Lung (tissue), 11 donors: ENCODE measurements at regions not wholly inside any gene's neighbourhood (a gene's known extent, or its start where the extent isn't known, plus 50 kb on each side); places are given as distances from the start of the nearest gene placed in this dataset.

ENCODE experiments used
- ATAC-seq: fragments of 200-7000 bp; cut with Tn5 transposase; one replicate; pipeline ENCODE4 v1.9.1; 2020; ENCODE audit warnings: moderate number of reproducible peaks; ENCODE audit not compliant: insufficient read depth, low FRiP score
- DNase-seq, 3 donors: peaks; one replicate each; pipeline ENCODE4 v3.0.0-alpha.2; 2013 to 2017
- H3K27ac ChIP-seq, 2 donors: one replicate each; pipeline ENCODE4 v1.5.1; 2013; ENCODE audit warnings: mild to moderate bottlenecking in 2 of 2, moderate library complexity in 2 of 2, control low read depth in 1 of 2, inconsistent platforms in 1 of 2, low read depth in 1 of 2, low read length in 1 of 2
- H3K27me3 ChIP-seq, 3 donors: one replicate each; pipeline ENCODE4 v1.5.1; 2013; ENCODE audit warnings: low read length in 2 of 3; ENCODE audit not compliant: control insufficient read depth in 3 of 3, insufficient read depth in 3 of 3
- H3K36me3 ChIP-seq, 4 donors: one replicate each; pipeline ENCODE4 v1.5.1; 2013; ENCODE audit warnings: low read length in 4 of 4, mild to moderate bottlenecking in 1 of 4, moderate library complexity in 1 of 4; ENCODE audit not compliant: control insufficient read depth in 4 of 4, insufficient read depth in 4 of 4
- H3K4me1 ChIP-seq, 5 donors: one replicate each; pipeline ENCODE4 v1.5.1; 2013; ENCODE audit warnings: low read length in 5 of 5, mild to moderate bottlenecking in 2 of 5, moderate library complexity in 1 of 5; ENCODE audit not compliant: control insufficient read depth in 5 of 5, insufficient read depth in 5 of 5
- H3K4me3 ChIP-seq: one replicate; pipeline ENCODE4 v1.5.1; 2013; ENCODE audit warnings: mild to moderate bottlenecking, control low read depth, moderate library complexity
- H3K9ac ChIP-seq, 2 donors: one replicate each; pipeline ENCODE4 v1.5.1; 2013; ENCODE audit warnings: low read length in 2 of 2, control low read depth in 1 of 2; ENCODE audit not compliant: insufficient read depth in 1 of 2
- H3K9me3 ChIP-seq, 4 donors: one replicate each; pipeline ENCODE4 v1.5.1; 2013; ENCODE audit warnings: low read length in 3 of 4, mild to moderate bottlenecking in 1 of 4, moderate library complexity in 1 of 4; ENCODE audit not compliant: control insufficient read depth in 4 of 4, insufficient read depth in 3 of 4
- whole genome bisulfite sequencing, 2 donors: extraction: QIAGEN DNeasy Blood & Tissue Kit; methylation state at CpG; one replicate each; pipeline ENCODE4 v1.1.7; 2013; 5-methylcytosine and 5-hydroxymethylcytosine counted together
- TF ChIP-seq, protein P1 (sequence below): IDR thresholded peaks from 2 replicates; pipeline ENCODE4 v1.5.1; 2012; ENCODE audit warnings: mild to moderate bottlenecking; ENCODE audit errors: control extremely low read depth, extremely low read depth
- donor health status: control.
- donor health status: control.
- donor health status: Bipolar disorder and iron deficiency.
- donor health status: healthy.
- donor health status: DM: yes; HTN: yes; CAD: no.

GRCh38 chr5:168171901-168172759, 119.3 kb upstream of the WWC1 start:
- Histone ChIP-seq H3K4me1 (peaks cover 0 to 7% (median 2%) of the 10 kb centered on the region in 5 donors), H3K27me3 (no peaks in the 10 kb centered on the region), H3K9me3 (no peaks in the 10 kb centered on the region), H3K27ac (no peak overlapping the region), H3K9ac (no peak overlapping the region), H3K4me3 (no peak overlapping the region), H3K36me3 (no peaks in the 10 kb centered on the region)
- TF ChIP-seq, protein P1, sequence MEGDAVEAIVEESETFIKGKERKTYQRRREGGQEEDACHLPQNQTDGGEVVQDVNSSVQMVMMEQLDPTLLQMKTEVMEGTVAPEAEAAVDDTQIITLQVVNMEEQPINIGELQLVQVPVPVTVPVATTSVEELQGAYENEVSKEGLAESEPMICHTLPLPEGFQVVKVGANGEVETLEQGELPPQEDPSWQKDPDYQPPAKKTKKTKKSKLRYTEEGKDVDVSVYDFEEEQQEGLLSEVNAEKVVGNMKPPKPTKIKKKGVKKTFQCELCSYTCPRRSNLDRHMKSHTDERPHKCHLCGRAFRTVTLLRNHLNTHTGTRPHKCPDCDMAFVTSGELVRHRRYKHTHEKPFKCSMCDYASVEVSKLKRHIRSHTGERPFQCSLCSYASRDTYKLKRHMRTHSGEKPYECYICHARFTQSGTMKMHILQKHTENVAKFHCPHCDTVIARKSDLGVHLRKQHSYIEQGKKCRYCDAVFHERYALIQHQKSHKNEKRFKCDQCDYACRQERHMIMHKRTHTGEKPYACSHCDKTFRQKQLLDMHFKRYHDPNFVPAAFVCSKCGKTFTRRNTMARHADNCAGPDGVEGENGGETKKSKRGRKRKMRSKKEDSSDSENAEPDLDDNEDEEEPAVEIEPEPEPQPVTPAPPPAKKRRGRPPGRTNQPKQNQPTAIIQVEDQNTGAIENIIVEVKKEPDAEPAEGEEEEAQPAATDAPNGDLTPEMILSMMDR, result no peak
- WGBS, 2 donors, result 67 to 79% methylated on average over 15 of the region's 15 CpGs
- ATAC-seq (no peak), DNase-seq (no peak)

- Histone ChIP-seq H3K4me3 (no peak overlapping the region), H3K36me3 (no peaks in the 10 kb centered on the region), H3K9me3 (no peaks in the 10 kb centered on the region), H3K27me3 (no peaks in the 10 kb centered on the region), H3K9ac (no peak overlapping the region), H3K4me1 (peaks cover 0 to 9% (median 2%) of the 10 kb centered on the region in 5 donors), H3K27ac (no peak overlapping the region)
- DNase-seq, result peak; percentile 37 to 72 (median 53)
- TF ChIP-seq, protein P1, result no peak
- no peak for ATAC-seq
- 52 to 63% methylated on average over 2 of the region's 2 CpGs for WGBS, 2 donors
These were observed 118.7 kb upstream of the WWC1 start for GRCh38 chr5:168172760-168173223.

GRCh38 chr5:168174376-168174775, 117.1 kb upstream of the WWC1 start:
- TF ChIP-seq, protein P1, result no peak
- no peak overlapping the region for H3K9ac ChIP-seq

More at GRCh38 chr5:168174376-168174775, 117.1 kb upstream of the WWC1 start:
- Histone ChIP-seq H3K36me3 (no peaks in the 10 kb centered on the region), H3K4me3 (no peak overlapping the region), H3K27ac (no peak overlapping the region), H3K4me1 (peaks cover 0 to 18% (median 3%) of the 10 kb centered on the region in 5 donors), H3K27me3 (no peaks in the 10 kb centered on the region), H3K9me3 (no peaks in the 10 kb centered on the region)
- DNase-seq (peak in 2 of 3 donors; percentile 34 to 47), ATAC-seq (no peak)
- WGBS, 2 donors, result 72 to 83% methylated on average over 9 of the region's 9 CpGs
